ENCODE measurements at regions not wholly inside any gene's neighbourhood (a gene's known extent, or its start where the extent isn't known, plus 50 kb on each side); places are given as distances from the start of the nearest gene placed in this dataset.

DNA sequence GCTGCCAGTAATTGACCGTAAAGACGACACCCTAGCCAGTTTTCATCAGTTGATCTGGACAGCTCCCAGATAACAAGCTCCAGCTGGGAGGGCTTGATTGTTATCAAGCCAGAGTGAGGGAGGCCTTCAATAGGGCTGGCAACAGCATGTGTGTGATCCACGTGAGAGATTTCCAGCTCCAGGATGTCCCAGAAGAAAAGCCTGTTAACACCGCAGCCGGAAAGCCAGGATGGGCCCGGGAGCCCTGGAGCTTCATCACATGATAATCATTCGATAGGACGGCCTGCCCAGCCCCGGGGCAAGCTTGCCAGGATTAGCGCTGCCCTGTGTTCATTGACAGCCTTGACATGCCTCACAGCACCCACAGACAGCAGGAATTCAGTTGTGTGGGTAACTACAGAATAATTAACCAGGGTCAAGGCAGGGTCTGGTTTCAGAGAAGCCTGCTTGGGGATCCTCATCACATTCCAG lies 182.5 kb downstream of the C1D start:
- Histone ChIP-seq H3K4me2 (ENCODE audit: control insufficient read depth, insufficient read depth) (no peak overlapping the region), H3K36me3 (ENCODE audit: control insufficient read depth in 2 of 2, insufficient read depth in 2 of 2, low read length in 1 of 2) (no peaks in the 10 kb centered on the region), H3K9me3 (replicated peaks; ENCODE audit: control insufficient read depth, insufficient read depth, low read length) (no peaks in the 10 kb centered on the region), H3K79me2 (ENCODE audit: control insufficient read depth, insufficient read depth, low read length) (no peaks in the 10 kb centered on the region), H3K4me3 (no peak overlapping the region), H3K27ac (ENCODE audit: control insufficient read depth, insufficient read depth) (no peak overlapping the region), H2AFZ (ENCODE audit: control insufficient read depth, low read depth, low read length) (no peak overlapping the region), H4K20me1 (ENCODE audit: control insufficient read depth, insufficient read depth) (no peaks in the 10 kb centered on the region), H3K27me3 (replicated peaks in 1 of 2; ENCODE audit: control insufficient read depth in 2 of 2, insufficient read depth in 2 of 2, low read length in 1 of 2) (peaks cover 0 to 5% of the 10 kb centered on the region in 2 experiments; a peak in 1 of 4 replicates), H3K9ac (ENCODE audit: control insufficient read depth, insufficient read depth, low read length) (no peak overlapping the region), H3K4me1 (ENCODE audit: control insufficient read depth, insufficient read depth, low read length) (no peaks in the 10 kb centered on the region)
- CTCF ChIA-PET = interaction anchor here (0.6 kb wide), 1 partner anchor 361 kb away, joined by 3 read pairs; no protein-coding TSS in a partner anchor
- POLR2A ChIA-PET = no interaction called here
- DNase-seq (ENCODE audit: low read depth, low spot score) (no peak), FAIRE-seq (no peak), ATAC-seq (no peak)
- in situ Hi-C loops (cut with MboI) = no loop called here
- no peak for TF ChIP-seq RFX5 (IDR thresholded peaks at IDR 0.05; ENCODE audit: low read depth, low read length)
- TF ChIP-seq EZH2 (IDR thresholded peaks at IDR 0.05; ENCODE audit: borderline replicate concordance, control insufficient read depth, low read depth, low read length) = no peak
- TF ChIP-seq ZBTB11 (CRISPR knock-in tag; IDR thresholded peaks at IDR 0.05) = no peak
- TF ChIP-seq NR2F1 (conservative IDR thresholded peaks at IDR 0.05) = no peak
- no peak for TF ChIP-seq ZNF687 (IDR thresholded peaks at IDR 0.05)
- no peak for TF ChIP-seq KLF5 (IDR thresholded peaks at IDR 0.05; ENCODE audit: partially characterized antibody)
- TF ChIP-seq NR2C2 (IDR thresholded peaks at IDR 0.05; ENCODE audit: borderline replicate concordance, control insufficient read depth, insufficient read length, low read depth) = no peak
- intact Hi-C loops (cut with micrococcal nuclease; ENCODE audit: unreplicated experiment) = no loop called here
- SMC1A ChIA-PET (ENCODE audit: uncharacterized antibody, unreplicated experiment) = interaction anchor here (1.5 to 1.6 kb wide), 2 partner anchors 9 to 15 kb away, joined by 3 to 4 read pairs; no protein-coding TSS in a partner anchor
- RAD21 ChIA-PET (ENCODE audit: unreplicated experiment) = no interaction called here
- no TSS peak for BruUV-seq (replicated peaks)
- WGBS (ENCODE audit: insufficient coverage, insufficient replicate concordance, low lambda C conversion rate, missing lambda C conversion rate) = 41% methylated on average over 10 of the region's 10 CpGs

All from GM12878 (cell line).